GM18499 (cell line): ENCODE measurements at regions not wholly inside any gene's neighbourhood (a gene's known extent, or its start where the extent isn't known, plus 50 kb on each side); places are given as distances from the start of the nearest gene placed in this dataset.
"Not testable (repeated sequence)": the region's sequence is repeated elsewhere in the genome, so short reads cannot be mapped to it uniquely, and the experiment has no call there.

Experiments used
- ATAC-seq: cut with Tn5 transposase; IDR thresholded peaks from one replicate; pipeline ENCODE4 v1.9.1; 2021; ENCODE audit warnings: moderate number of reproducible peaks; ENCODE audit not compliant: insufficient read depth, unreplicated experiment

- peak; percentile 97 for ATAC-seq
Measured at GRCh38 chr7:65080799-65081668, 74.5 kb upstream of the ERV3-1 start.

GRCh38 chr7:65074959-65075358 lies 68.5 kb upstream of the ERV3-1 start:
- not testable (repeated sequence) for ATAC-seq

- ATAC-seq = not testable (repeated sequence)
Measured at GRCh38 chr7:65073160-65073559, 66.7 kb upstream of the ERV3-1 start.

- ATAC-seq = not testable (repeated sequence)
Measured at GRCh38 chr7:65071854-65072431, 65.5 kb upstream of the ERV3-1 start.

GRCh38 chr7:65069476-65069875 lies 63.0 kb upstream of the ERV3-1 start:
- ATAC-seq = not testable (repeated sequence)

- ATAC-seq = not testable (repeated sequence)
Measured at GRCh38 chr7:65062566-65062965, 56.1 kb upstream of the ERV3-1 start.

- ATAC-seq = not testable (repeated sequence)
Measured at GRCh38 chr7:65059247-65059646, 52.8 kb upstream of the ERV3-1 start.
